D721Med (cell line): ENCODE measurements at regions not wholly inside any gene's neighbourhood (a gene's known extent, or its start where the extent isn't known, plus 50 kb on each side); places are given as distances from the start of the nearest gene placed in this dataset.

Source experiments
- DNase-seq: peaks from one replicate; pipeline ENCODE4 v3.0.0; 2011; ENCODE audit warnings: low spot score; ENCODE audit not compliant: insufficient read length
- FAIRE-seq: peaks from 2 replicates; lab custom pipeline; 2011; peaks lifted over from hg19 to GRCh38; lab: Jason Lieb, UNC
- CTCF ChIP-seq: IDR thresholded peaks from 2 replicates; pipeline ENCODE4 v1.5.1; 2012; ENCODE audit warnings: mild to moderate bottlenecking, control low read depth; ENCODE audit not compliant: insufficient read depth; ENCODE audit errors: missing control alignments

DNA sequence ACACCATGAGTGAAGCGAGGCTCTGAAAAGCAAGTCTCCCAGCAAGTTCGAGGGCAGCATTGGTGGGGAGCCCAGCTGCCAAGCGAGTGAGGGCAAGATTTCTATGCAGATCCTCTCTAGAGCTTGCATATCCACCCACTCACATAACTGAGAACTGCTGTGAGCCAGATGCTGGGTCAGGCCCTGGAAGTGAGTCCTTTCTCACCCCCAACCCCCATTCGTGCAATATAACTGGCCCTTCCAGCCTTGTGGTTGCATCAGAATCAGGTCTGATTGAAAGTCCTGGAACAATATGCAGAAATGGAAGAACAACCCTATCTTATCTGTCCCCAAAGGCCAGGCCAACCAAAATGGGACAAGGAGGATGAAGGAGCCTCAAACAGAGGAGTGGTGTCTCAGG is 146.6 kb downstream of the IRX5 start:
- FAIRE-seq (no peak), DNase-seq (no peak)
- TF ChIP-seq CTCF, result no peak

GRCh38 chr16:55078153-55078552 is 147.5 kb downstream of the IRX5 start:
- FAIRE-seq, result no peak
- no peak for DNase-seq
- no peak for TF ChIP-seq CTCF

- no peak for DNase-seq
- no peak for FAIRE-seq
Measured at GRCh38 chr16:55078699-55079410, 148.2 kb downstream of the IRX5 start.

DNA sequence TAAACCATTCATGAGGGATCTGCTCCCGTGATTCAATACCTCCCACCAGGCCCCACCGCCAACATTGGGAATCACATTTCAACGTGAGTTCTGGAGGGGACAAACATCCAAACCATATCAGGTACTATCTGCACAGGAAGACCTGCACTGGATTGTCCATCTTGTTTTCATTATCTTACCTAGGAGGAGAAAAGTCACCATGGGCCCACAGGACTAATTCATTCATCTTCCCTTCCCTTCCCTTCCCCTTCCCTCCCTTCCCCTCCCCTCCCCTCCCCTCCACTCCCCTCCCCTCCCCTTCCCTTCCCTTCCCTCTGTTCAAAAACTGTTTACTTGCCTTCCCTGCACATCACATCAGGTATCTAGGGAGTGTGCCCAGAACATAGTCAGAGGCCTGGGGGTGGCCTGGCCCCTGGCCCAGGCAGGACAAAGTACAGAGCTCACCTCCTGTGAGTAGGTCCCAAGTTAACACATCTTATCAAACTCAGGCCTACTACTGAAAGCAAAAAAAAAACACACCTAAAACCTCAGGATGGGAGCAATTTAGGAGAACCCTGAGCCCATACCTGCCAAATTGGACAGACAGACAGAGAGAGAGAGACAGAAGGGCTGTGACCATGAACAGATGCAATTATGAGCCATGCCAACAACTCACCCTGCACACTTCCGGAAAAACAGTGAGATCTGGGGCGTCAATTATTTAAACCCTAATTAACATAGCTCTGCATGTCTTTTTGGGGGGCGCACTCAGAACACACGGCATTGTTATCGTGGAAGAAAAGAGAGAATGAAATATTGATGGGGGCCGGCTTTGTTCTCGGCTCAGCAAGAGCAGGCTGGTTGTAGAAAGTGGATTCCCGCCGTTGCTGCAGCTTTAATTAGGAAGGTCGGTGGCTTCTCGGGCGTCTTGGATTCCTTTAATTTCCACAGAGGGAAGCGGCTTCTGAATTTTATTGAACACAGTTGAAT is 151.2 kb downstream of the IRX5 start:
- DNase-seq (no peak), FAIRE-seq (no peak)
- TF ChIP-seq CTCF, result no peak

More at GRCh38 chr16:55078699-55079410, 148.2 kb downstream of the IRX5 start:
- no peak for TF ChIP-seq CTCF

DNA sequence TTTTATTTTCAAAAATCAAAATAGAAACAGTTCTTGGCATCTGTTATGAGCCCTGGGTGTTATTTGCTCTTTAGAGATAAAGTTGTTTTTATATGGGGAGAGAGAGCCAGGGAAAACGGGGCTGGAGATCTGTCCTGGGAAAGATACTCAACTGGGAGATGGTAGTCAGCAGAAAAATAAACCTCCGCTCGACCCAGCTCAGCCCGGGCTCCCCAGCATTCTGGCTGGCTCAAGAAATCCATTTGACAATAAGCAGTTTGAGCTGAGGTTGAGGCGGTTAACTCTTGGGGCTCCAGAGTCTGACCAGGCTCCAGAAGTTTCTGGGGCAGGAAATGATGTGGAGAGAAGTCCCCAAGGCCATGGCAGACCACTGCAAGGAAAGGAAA is 151.9 kb downstream of the IRX5 start:
- FAIRE-seq, result no peak
- DNase-seq, result no peak
- no peak for TF ChIP-seq CTCF

DNA sequence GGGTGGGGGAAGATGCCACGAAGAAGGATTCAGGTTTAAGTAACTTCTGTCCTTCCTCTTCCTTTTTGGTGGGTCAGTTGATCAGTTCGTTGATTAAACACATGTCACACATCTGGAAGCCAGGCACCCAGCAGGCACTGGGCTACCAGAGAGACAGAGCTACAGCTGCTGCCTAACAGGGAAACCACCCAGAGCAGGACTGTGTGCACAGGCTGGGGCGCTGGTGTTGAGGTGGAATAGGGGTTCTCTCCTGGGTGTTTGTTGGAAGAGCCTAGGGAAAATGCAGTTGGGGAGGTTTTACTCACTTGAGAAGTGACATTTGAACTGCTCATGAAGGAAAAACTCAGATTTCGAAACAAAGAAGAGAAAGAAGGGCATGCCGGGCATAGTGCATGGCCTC is 152.4 kb downstream of the IRX5 start:
- FAIRE-seq, result no peak
- TF ChIP-seq CTCF, result no peak
- DNase-seq, result no peak
